Hepatocyte (in vitro differentiated cells): ENCODE measurements at regions not wholly inside any gene's neighbourhood (a gene's known extent, or its start where the extent isn't known, plus 50 kb on each side); places are given as distances from the start of the nearest gene placed in this dataset.

Experiments
- DNase-seq: peaks from one replicate; pipeline ENCODE4 v3.0.0-alpha.2; 2016; ENCODE audit warnings: low spot score
- H2AFZ ChIP-seq: fragments of 200-600 bp; sonication (generic); 2 replicates; pipeline ENCODE4 v1.6.0; 2016; ENCODE audit warnings: antibody characterized with exemption, mild to moderate bottlenecking
- H3K27ac ChIP-seq: fragments of 200-600 bp; sonication (generic); 2 replicates; pipeline ENCODE4 v1.5.1; 2016; ENCODE audit warnings: mild to moderate bottlenecking
- H3K27me3 ChIP-seq: fragments of 200-600 bp; sonication (generic); 2 replicates; pipeline ENCODE4 v1.6.1; 2016
- H3K36me3 ChIP-seq: fragments of 200-600 bp; sonication (generic); replicated peaks from 2 replicates; pipeline ENCODE4 v1.5.1; 2016; ENCODE audit warnings: low read depth; ENCODE audit not compliant: insufficient read depth
- H3K4me1 ChIP-seq: fragments of 200-600 bp; sonication (generic); 2 replicates; pipeline ENCODE4 v1.5.1; 2016; ENCODE audit warnings: mild to moderate bottlenecking, moderate library complexity; ENCODE audit not compliant: insufficient read depth
- H3K4me2 ChIP-seq: fragments of 200-600 bp; sonication (generic); 2 replicates; pipeline ENCODE4 v1.6.0; 2016
- H3K4me3 ChIP-seq: fragments of 200-600 bp; sonication (generic); 2 replicates; pipeline ENCODE4 v1.5.1; 2016; ENCODE audit warnings: mild to moderate bottlenecking
- H3K79me2 ChIP-seq: fragments of 200-600 bp; sonication (generic); 2 replicates; pipeline ENCODE4 v1.6.0; 2017; ENCODE audit warnings: mild to moderate bottlenecking
- H3K9me2 ChIP-seq: fragments of 200-600 bp; sonication (generic); replicated peaks from 2 replicates; pipeline ENCODE4 v1.6.0; 2017; ENCODE audit warnings: mild to moderate bottlenecking; ENCODE audit not compliant: insufficient read depth
- H3K9me3 ChIP-seq: fragments of 200-600 bp; sonication (generic); 2 replicates; pipeline ENCODE4 v1.5.1; 2016; ENCODE audit warnings: low read depth, mild to moderate bottlenecking
- H4K20me1 ChIP-seq: fragments of 200-600 bp; sonication (generic); 2 replicates; pipeline ENCODE4 v1.6.0; 2016; ENCODE audit warnings: mild to moderate bottlenecking; ENCODE audit not compliant: insufficient read depth, poor library complexity, severe bottlenecking
- CTCF ChIP-seq: fragments of 200-600 bp; sonication (generic); IDR thresholded peaks from 2 replicates; pipeline ENCODE4 v1.5.1; 2016; ENCODE audit warnings: antibody characterized with exemption, mild to moderate bottlenecking; ENCODE audit not compliant: poor library complexity
- EZH2 ChIP-seq: fragments of 200-600 bp; sonication (generic); IDR thresholded peaks from 2 replicates; pipeline ENCODE4 v1.6.1; 2016; ENCODE audit warnings: antibody characterized with exemption, mild to moderate bottlenecking, borderline replicate concordance
- EZH2phosphoT487 ChIP-seq: fragments of 200-600 bp; sonication (generic); IDR thresholded peaks from one replicate; pipeline ENCODE4 v1.6.1; 2018; ENCODE audit warnings: antibody characterized with exemption, mild to moderate bottlenecking, low read depth, moderate library complexity; ENCODE audit not compliant: unreplicated experiment, severe bottlenecking
- whole genome bisulfite sequencing: methylation state at CpG from one replicate; pipeline ENCODE4 v1.1.6; 2016; ENCODE audit warnings: low lambda C conversion rate; ENCODE audit errors: missing lambda C conversion rate; 5-methylcytosine and 5-hydroxymethylcytosine counted together

GRCh38 chr6:14058029-14058695, 59.4 kb upstream of the CD83 start:
- Histone ChIP-seq H3K27ac (no peak overlapping the region), H3K4me1 (no peaks in the 10 kb centered on the region), H4K20me1 (no peaks in the 10 kb centered on the region), H3K27me3 (peaks cover 8% of the 10 kb centered on the region), H3K4me2 (no peak overlapping the region), H3K9me3 (no peaks in the 10 kb centered on the region), H3K9me2 (no peaks in the 10 kb centered on the region), H3K79me2 (no peaks in the 10 kb centered on the region), H2AFZ (no peak overlapping the region), H3K4me3 (no peak overlapping the region), H3K36me3 (no peaks in the 10 kb centered on the region)
- 90% methylated on average over 10 of the region's 10 CpGs for WGBS
- no peak for DNase-seq
- TF ChIP-seq EZH2phosphoT487 (no peak), EZH2 (no peak), CTCF (no peak)

GRCh38 chr6:14058735-14059134, 58.8 kb upstream of the CD83 start:
- Histone ChIP-seq H3K36me3 (no peaks in the 10 kb centered on the region), H3K9me3 (no peaks in the 10 kb centered on the region), H3K79me2 (no peaks in the 10 kb centered on the region), H3K27me3 (peaks cover 8% of the 10 kb centered on the region), H3K9me2 (no peaks in the 10 kb centered on the region), H3K4me2 (no peak overlapping the region), H4K20me1 (no peaks in the 10 kb centered on the region), H3K4me1 (no peaks in the 10 kb centered on the region), H3K27ac (no peak overlapping the region), H3K4me3 (no peak overlapping the region), H2AFZ (no peak overlapping the region)
- TF ChIP-seq CTCF = no peak
- TF ChIP-seq EZH2 = no peak
- 85% methylated on average over 3 of the region's 3 CpGs for WGBS
- DNase-seq = no peak

GRCh38 chr6:14059791-14060436, 57.7 kb upstream of the CD83 start:
- no peak overlapping the region for H3K4me3 ChIP-seq
- no peaks in the 10 kb centered on the region for H3K36me3 ChIP-seq
- 86% methylated on average over 10 of the region's 10 CpGs for WGBS
- H3K4me1 ChIP-seq = no peaks in the 10 kb centered on the region
- H3K27ac ChIP-seq = no peak overlapping the region
- H4K20me1 ChIP-seq = no peaks in the 10 kb centered on the region
- no peaks in the 10 kb centered on the region for H3K9me3 ChIP-seq
- DNase-seq = no peak
- no peaks in the 10 kb centered on the region for H3K79me2 ChIP-seq
- H3K27me3 ChIP-seq = peaks cover 8% of the 10 kb centered on the region
- TF ChIP-seq EZH2 (no peak), EZH2phosphoT487 (no peak), CTCF (no peak)
- H3K9me2 ChIP-seq = no peaks in the 10 kb centered on the region
- no peak overlapping the region for H3K4me2 ChIP-seq
- H2AFZ ChIP-seq = no peak overlapping the region
